HS-27A (cell line): ENCODE measurements at regions not wholly inside any gene's neighbourhood (a gene's known extent, or its start where the extent isn't known, plus 50 kb on each side); places are given as distances from the start of the nearest gene placed in this dataset.
"Not testable (repeated sequence)": the region's sequence is repeated elsewhere in the genome, so short reads cannot be mapped to it uniquely, and the experiment has no call there.

ENCODE experiments used
- DNase-seq: peaks from one replicate; pipeline ENCODE4 v3.0.0-alpha.2; 2012; ENCODE audit warnings: low read depth, missing footprints

DNA sequence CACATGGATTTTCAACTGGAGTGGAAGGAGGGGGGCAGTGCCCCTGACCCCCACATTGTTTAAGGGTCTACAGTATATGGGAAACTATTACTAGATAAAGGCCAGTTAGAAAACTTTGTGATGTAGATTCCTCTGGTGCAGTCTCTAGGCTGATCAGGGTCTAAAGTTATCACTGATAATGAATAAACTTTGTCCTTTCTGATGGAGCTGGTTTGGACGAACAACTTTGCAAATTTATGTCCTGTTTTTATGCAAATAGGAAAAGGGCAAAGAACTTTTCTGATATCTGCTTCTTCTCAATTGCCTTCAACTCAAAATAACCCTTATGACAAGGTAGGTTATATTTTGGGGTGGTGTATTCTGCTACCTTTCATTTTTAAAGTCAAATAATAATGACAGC is 829.2 kb upstream of the ACVR2A start:
- no peak for DNase-seq

DNA sequence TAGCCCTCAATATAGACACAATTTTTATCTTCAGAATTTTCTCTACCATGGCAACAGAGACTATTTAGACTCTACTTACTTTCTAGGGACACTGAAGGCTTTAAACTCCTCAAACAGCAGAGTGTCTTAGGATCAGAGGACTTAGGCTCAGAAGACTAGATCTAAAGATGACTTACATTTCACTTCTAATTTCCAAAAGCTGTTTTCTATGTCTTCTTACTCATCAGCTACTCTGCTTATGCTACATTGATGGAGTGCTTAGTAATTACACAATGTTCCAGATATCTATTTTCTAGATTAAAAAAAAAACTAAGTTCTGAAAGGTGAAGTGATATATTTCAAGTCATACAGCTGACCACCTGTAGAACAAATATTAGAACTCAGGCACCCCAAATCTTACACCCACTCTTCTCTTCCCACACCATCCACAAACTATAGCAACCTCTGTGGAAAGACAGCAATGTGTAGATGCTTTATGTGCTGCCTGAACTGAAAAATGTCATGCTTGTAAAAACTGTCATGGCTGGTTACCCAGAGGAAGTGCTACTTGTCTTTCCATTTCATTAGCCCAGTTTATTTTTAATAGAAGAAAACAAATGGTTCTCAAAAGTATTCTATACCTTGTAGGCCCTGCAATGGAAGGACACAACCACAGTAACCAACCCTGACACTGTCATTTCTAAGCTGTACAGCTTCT is 831.0 kb upstream of the ACVR2A start:
- DNase-seq = no peak

DNA sequence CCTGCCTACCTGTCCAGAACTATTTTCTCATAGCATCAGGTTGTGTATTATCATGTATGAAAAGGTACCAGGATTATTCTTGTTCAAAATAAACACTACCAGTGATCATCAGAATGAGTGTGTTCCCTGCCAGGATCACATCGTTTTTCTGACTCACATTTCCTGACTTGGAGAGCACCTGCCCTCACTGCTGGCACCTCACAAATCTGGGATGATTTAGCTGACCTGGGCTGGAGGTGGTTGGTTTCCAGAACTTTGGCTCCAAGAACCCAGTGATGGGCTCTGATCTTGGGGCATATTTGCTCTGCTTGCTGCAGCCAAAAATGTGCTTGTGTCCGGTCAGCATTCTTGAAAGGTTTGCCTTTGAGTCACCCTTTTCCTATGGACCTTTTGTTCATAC is 836.3 kb upstream of the ACVR2A start:
- no peak for DNase-seq

DNA sequence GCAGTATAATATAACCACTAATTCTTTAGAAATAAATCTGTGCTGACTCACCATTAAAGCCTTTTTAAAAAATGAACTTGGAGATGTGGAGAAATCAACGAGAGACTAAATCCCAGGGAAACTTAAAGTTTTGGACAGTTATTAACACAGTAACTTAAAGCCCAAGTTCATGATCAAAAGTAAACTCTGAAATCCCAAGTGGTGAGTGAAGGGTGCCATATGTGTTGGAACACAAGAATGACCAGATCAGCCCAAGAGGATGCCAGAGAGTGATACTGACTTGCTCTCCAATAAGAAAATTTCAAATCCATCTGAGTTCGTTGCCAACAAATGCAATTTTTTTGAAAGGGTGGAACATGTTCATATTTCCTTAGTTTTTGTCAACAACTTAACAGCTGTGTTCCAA is 838.1 kb upstream of the ACVR2A start:
- DNase-seq = no peak

DNA sequence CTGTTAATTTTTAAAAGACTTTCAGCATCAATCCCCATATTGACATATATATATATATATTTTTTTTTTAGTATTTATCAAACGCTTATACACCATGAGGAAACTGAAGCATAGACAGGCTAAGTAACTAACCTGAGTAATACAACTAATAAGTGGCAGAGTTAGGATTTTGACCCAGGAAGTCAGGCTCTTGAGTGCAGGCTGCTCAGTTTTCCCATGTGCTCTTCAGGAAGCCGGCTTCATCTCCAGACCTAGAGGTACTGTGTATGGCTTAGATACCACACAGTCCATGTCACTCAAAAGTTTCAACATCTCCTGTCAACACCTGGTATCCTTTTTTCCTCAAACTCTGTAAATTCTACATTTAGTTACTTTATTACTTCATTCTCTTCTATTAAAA is 841.7 kb upstream of the ACVR2A start:
- DNase-seq = no peak

DNA sequence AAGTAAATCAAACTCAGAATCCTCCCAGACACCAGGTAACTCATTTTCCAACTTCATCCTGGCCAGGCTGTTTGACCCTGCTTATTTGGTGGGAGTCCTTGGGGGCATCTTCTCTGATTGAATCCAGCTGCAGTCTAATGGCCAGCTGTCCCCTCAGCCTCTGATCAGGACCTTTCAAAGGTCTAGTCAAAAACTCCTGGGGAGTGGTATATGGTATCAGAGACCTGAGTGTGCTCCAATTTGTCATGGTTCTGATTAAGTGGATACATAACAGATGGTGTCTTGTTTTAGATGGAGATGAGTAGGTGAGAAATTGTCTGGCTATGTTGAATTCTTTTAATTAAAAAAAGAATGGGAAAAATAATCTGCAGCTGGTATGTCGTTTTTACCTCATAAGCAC is 842.6 kb upstream of the ACVR2A start:
- no peak for DNase-seq

DNA sequence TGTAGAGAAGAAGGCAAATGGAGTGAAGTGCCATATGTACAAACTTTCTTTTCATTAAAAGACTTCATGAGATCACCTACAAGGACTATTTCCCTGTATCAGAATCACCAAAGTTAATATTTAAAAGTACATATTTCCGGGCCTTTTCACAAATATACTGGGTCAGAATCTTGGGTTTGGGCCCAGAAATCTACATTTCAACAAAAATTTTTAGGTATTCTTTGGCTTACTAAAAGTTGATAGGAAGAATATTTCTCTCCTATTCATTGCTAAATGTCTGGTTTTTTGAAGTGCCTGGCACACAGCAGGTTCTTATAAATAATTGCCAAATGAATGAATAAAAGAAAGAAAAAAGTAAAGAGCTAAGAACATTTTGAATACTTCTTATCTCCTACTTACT is 843.8 kb upstream of the ACVR2A start:
- no peak for DNase-seq

DNA sequence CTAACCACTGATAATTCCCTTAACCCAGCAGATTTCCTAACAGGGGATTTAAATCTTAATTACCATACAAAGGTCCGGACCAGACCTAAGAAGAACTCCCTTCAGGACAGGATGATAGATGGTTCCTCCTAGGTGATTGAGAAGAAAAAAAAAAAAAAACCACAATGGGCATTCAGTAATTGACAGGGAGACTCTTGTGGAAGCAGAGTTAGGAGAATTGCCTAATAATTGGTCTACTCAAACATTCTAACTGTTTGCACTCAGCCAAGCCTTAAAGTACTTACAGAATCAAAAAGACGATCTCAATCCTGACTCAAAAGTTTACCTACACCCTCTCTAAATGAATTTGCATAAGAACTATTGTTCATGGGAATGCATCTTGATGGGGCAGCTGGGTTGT is 844.7 kb upstream of the ACVR2A start:
- not testable (repeated sequence) for DNase-seq

DNA sequence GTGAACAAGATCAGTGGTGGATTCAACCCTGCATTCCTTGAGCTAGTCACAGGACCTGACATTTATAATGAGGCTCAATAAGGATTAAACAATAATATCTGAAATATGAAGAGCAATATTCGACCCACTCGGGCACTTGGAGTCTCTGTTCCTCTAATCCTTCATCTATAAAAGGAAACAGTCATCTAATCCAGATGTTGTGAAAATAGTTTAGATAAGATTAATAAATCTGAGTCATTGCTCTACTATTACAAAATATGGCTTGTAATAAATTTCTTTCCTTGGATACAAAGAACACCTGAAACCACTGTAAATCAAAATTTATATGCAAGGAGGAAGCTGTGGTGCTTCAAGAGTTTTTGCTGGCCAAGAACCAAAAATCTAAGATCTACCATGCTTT is 846.9 kb upstream of the ACVR2A start:
- no peak for DNase-seq

DNA sequence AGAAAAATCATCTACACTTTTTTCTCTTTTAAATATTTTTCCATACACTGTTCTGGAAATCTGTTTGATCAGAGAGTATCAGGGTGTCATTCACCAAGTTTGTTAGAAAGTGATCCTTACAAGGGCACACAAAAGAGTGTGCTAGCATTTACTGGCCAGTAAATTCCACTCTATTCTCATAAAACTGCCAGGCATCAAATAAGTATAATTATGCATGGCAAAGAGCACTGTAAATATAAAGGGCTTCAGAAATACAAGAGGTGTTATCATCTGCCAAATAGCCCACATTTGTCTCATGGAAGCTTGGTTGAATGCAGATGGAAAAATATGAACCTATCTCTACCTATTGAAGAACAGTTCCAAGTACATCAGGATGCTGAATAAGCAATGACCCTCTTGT is 847.3 kb upstream of the ACVR2A start:
- DNase-seq = no peak

DNA sequence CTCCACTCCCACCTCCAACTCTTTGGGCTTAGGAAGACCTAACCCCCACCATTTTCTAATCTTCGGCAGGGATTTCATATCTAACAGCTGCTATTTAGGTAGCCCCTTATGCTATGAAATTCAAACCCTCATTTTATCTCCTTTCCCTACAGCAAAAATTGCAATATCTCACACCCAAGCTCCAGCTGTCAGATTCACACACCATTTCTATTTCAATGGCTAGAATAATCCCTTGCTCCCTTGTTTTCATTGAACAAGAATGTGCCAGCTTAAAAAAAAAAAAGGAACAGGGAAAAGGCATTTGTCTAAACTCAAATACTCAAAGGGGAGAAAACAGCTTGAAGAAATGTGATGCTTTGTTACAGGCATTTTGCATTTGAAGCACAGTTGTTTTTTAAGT is 850.6 kb upstream of the ACVR2A start:
- no peak for DNase-seq

DNA sequence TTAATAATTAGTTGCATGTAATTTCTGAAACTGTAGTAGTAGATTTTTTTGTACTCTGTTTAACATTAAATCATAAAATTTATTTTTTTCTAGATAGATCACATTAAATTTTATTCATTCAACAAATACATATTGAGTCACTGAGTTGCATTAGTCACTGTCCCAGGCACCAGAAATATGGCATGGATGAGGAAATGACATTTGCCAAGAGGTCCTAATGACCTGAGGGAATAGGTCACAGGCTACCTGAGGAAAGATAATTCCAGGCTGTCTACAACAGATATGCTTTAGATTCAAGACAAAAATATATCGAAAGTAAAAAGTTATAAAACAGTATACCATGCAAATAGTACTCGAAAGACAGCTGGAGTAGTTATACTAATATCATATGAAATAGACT is 852.4 kb upstream of the ACVR2A start:
- DNase-seq = no peak

DNA sequence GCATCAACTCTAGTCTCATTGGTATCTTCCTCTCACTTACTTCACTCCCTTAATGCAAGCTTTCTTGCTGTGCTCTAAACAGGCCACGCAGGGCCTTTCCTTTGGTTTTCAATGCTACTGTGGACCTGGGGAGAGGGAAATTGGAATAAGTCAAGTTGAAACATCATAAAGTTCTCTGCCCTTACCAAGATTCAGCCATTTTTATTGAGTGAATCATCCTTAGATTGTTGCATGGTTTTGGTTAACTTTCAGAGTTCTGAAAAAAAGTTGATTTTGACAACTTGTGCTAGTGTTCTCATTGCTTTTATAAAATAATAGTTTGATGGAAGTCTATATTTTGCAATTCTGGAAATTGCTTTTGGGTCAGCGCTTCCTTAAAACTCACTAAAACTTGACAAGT is 852.8 kb upstream of the ACVR2A start:
- no peak for DNase-seq

DNA sequence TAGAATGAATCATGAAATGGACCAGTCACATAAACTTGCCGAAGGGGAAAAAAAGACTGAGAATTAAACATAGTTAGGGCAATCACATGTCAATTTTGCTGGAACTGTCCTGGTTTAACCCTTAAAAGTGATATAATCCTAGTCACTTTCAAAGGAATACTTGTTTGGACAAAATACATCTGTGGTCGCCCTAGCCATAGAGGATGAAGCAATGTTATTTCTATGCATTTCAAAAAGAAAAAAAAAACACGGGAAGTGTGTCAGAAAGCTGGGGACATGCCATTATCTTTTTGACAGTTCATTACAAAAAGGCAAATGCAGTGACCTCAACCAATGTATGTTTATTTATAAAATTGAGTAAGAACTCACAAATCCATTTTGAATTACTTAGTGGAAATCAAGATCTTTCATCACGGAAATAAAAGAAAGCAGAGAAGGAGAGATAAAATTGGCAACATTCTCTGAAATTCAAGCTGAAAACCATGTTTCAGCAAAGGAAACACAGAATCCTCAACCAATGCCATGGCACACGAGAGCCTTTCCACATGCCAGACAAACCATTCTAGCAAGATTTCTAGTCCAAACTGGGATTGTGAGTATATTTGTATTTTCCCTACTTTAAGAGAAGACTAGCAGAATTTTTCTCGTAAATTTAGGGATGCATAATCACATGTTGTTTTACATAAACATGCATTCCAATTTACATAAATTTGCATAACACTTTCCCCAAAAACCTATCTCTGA is 854.3 kb upstream of the ACVR2A start:
- peak; percentile 33 for DNase-seq

DNA sequence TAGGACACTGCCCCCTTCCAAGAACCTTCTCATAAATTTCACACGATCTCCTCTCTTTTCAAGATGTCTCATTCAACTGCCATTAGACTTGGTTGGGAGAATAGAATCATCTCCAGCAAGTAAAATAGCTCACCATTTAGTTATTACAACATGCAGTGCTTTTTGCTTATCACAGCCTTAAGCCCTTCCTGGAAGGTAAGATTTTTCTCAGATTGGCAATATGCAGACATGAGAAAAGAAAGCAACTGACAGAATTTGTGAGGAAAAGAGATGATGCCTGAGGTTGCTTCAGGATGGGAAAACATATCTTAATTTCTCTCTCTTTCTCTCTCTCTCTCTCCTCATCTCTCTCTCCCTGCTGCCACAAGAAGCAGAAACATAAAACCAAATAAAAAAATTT is 855.1 kb upstream of the ACVR2A start:
- no peak for DNase-seq

DNA sequence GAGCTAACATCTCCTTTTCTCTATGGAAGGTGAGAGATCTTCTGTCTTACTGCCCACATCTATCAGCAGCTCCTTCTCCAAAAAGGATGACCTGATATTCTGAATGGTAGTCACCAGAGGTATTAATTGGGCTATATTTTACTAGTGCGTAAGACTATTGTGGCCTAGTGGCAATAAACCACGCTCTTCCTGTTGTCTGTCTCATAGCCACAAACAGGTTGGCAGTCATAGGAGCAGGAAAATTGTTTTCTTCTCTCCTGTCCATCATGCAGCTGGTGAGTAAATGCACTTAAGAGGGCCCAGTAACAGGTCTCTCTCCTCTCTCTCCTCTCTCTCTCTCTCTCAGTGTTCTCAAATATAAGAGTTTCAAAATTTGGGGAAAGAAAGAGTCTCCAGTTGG is 856.8 kb upstream of the ACVR2A start:
- no peak for DNase-seq

DNA sequence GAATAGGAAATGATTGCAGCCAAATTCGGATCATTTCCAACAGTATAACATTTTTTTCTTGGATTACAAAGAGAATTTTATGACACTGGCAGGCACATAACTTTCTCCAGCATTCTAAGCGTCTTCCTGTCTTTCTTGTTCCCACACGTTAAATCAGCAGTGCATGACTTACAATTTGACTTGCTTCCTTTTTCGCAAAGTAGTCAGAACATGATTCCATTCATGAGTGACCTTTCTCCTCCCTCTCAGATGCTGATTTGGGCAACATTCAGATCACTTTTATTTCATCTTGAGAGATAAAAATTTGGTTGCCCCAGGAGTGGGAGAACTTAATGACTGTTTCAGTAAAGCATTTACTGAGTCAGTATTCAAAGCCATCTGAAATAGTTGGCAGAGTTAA is 858.7 kb upstream of the ACVR2A start:
- DNase-seq = no peak

DNA sequence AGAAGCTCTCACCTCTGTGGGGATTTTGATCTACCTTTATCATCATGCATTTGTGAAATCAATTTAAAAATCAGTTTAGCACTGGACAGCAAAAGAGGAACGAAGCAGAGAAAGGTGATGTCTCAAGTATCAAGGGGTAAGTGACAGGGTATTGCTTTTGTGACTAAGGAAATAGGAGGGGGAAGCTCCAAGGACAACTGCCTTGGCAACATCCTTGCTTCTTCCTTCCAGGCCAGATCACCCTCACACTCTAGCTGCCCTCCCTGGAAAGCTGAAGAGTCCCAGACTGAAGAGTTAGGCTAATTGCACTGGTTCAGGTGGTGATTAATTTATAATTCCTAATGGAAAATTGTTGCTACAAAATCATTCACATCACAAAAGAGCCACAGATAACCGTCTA is 859.1 kb upstream of the ACVR2A start:
- no peak for DNase-seq

DNA sequence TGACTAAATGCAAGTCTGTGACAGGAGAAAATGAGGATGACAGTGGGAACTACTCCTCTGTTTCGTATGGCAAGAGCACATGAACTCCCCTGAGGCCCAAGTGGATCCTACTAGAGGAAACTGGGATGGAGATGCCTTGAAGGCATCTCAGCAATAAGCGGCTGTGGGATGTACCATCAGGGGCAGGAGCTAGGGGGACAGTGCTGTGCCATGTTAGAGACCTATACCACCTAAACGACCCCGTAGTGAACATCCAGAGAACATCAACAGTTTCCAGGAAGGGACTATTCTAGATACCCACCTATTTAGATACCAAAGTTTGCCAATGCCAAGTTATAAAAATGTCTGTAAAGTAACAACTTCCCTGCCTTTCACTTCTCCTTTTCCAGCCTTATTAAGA is 860.8 kb upstream of the ACVR2A start:
- DNase-seq = no peak

DNA sequence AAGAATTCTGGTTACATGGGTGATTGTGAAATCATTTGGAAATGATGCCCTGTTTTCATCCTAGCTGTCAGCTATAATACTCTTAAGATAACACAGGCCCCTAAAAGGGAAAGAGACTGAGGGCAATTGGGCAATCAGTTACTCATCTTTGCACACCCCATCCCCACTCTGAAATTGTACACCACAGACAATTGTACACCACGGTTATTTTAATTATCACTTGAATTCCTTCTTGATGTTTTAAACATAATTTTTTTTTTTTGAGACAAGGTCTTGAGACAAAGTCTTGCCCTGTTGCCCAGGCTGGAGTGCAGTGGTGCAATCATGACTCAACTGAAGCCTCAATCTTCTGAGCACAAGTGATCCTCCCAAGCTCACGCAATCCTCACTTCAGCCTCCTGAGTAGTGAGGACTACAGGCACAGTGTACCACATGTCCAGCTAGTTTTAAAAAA is 862.4 kb upstream of the ACVR2A start:
- peak; percentile 69 for DNase-seq

DNA sequence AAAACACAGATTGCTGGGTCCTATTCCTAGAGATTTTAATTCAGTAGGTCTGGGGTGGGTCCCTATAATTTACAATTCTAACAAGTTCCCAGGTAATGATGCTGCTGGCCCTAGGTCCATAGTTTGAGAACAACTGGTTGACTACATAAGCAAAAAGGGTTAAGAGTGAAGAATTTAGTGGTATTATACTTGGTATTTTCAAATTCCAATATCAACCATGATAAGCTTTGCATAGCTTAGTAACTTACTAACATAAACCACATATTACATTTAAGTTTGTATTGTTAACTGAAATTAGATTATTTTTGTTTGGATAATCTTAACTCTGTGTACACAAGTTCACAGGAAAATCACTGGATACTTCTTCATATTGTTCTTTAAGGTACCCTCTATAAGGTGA is 862.9 kb upstream of the ACVR2A start:
- no peak for DNase-seq

DNA sequence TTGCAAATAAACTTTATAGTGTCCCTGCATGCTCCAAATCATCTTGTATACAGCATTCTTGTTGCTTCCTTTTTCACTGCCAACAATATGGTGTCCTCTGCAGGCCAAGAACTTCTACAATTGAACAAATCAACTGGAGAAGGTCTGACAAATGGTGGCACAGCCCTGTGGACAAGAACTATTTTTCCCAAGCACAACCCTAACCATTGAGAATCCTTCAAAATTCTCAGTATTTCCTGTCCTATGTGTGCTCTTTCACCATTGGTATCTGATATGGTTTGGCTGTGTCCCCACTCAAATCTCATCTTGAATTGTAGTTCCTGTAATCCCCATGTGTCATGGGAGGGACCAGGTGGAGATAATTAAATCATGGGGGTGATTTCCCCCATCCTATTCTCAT is 865.1 kb upstream of the ACVR2A start:
- no peak for DNase-seq

DNA sequence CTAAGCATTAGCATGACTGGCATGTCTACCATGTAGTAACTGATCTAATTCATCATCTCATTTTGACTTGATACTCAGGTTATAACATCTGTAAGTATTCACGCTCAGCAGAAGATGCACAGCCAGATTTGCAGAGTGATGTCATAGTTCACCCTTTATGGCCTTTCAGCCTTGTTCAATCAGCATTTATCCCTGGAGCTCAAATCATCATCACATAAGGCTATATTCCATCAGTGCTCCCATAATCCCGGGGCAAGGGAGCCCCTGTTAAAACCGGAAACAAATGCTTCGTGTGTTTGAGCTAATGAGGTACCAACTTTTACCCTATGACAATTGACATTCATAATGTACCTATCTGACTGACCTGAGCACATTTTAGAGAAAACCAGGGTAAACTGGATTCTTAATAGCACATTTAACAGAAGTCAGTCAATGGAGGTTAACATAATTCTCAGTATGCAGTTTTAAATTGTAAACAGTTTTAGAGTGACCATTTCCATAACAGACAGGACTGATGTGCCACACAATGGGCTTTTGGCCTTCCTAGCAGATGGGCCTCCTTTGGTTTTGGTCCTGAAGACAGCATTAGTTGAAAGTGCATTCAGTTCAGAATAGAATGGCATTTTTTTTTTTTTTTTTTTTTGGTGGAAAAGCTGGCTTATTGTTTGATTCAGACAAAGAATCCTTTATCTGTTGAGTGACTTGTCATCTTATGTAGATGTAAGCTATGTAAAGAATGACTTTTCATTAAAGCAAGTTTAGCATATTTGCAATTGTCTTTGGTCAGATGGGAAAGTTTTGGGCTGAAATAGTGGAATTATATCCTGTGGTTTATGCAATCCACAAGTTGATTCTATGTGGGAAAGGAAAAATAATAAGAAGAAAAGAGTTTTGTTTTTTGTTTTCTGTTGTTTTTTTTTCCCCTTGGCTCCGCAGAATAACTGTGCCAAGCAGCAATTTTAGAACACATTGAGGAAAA is 866.0 kb upstream of the ACVR2A start:
- no peak for DNase-seq
